H1 (cell line): ENCODE measurements at regions not wholly inside any gene's neighbourhood (a gene's known extent, or its start where the extent isn't known, plus 50 kb on each side); places are given as distances from the start of the nearest gene placed in this dataset.

ENCODE experiments used
- CTCF ChIA-PET: fragments of 300-600 bp; sonication (Branson Sonifier 250); formaldehyde crosslinking; loops from one replicate; lab custom pipeline; 2021; ENCODE audit not compliant: partially characterized antibody; lab: Charles Lee
- POLR2A ChIA-PET: fragments of 300-600 bp; sonication (Branson Sonifier 250); formaldehyde crosslinking; loops from one replicate; lab custom pipeline; 2021; ENCODE audit warnings: inconsistent platforms; ENCODE audit not compliant: partially characterized antibody; lab: Charles Lee
- DNase-seq, 2 experiments: peaks; one replicate each; pipeline versions ENCODE4 v3.0.0 to v3.0.0-alpha.2; 2010 to 2022; ENCODE audit warnings: low spot score in 2 of 2, low read depth in 1 of 2, mixed read lengths in 1 of 2
- FAIRE-seq: peaks from 2 replicates; lab custom pipeline; 2011; peaks lifted over from hg19 to GRCh38; lab: Jason Lieb, UNC
- H2AFZ ChIP-seq: 2 replicates; pipeline ENCODE4 v1.8.1; 2012; ENCODE audit warnings: low read length, inconsistent platforms
- H2AK5ac ChIP-seq: 2 replicates; pipeline ENCODE4 v1.6.1; 2013; ENCODE audit warnings: low read depth, low read length
- H2BK120ac ChIP-seq: replicated peaks from 2 replicates; pipeline ENCODE3; 2013; ENCODE audit warnings: low read depth, low read length, inconsistent platforms
- H2BK12ac ChIP-seq: 2 replicates; pipeline ENCODE4 v1.6.1; 2013; ENCODE audit warnings: low read depth, low read length
- H2BK15ac ChIP-seq: 2 replicates; pipeline ENCODE4 v1.6.1; 2013; ENCODE audit warnings: low read length
- H2BK20ac ChIP-seq: 2 replicates; pipeline ENCODE4 v1.6.1; 2013; ENCODE audit warnings: low read length
- H2BK5ac ChIP-seq: 2 replicates; pipeline ENCODE4 v1.6.1; 2013; ENCODE audit warnings: low read depth, low read length
- H3K14ac ChIP-seq: 2 replicates; pipeline ENCODE4 v1.6.1; 2013; ENCODE audit warnings: inconsistent platforms; ENCODE audit not compliant: insufficient read length
- H3K18ac ChIP-seq: 2 replicates; pipeline ENCODE4 v1.6.1; 2013; ENCODE audit warnings: low read length; ENCODE audit errors: extremely low read depth
- H3K23ac ChIP-seq: 2 replicates; pipeline ENCODE4 v1.6.1; 2013; ENCODE audit warnings: inconsistent platforms; ENCODE audit not compliant: insufficient read length
- H3K23me2 ChIP-seq: 2 replicates; pipeline ENCODE4 v1.6.1; 2013; ENCODE audit warnings: low read depth, low read length
- H3K27ac ChIP-seq: 2 replicates; pipeline ENCODE4 v1.6.1; 2011; ENCODE audit warnings: low read depth, low read length, inconsistent platforms
- H3K27me3 ChIP-seq, 4 experiments: replicated peaks in 1 of 4; 1 replicate in 1 of 4; 2 replicates in 3 of 4; pipeline versions ENCODE4 v1.6.1 to v1.8.1; 2011 to 2013; ENCODE audit warnings: low read length in 3 of 4, mild to moderate bottlenecking in 3 of 4, inconsistent platforms in 2 of 4, mixed read lengths in 2 of 4, moderate library complexity in 1 of 4; ENCODE audit not compliant: control insufficient read depth in 3 of 4, insufficient read depth in 3 of 4; ENCODE audit errors: extremely low read depth in 1 of 4
- H3K36me3 ChIP-seq, 4 experiments: 2 replicates each; pipeline versions ENCODE4 v1.6.1 to v1.8.1; 2011 to 2013; ENCODE audit warnings: mild to moderate bottlenecking in 4 of 4, low read length in 3 of 4, moderate library complexity in 2 of 4, control low read depth in 1 of 4, inconsistent platforms in 1 of 4; ENCODE audit not compliant: insufficient read depth in 4 of 4, control insufficient read depth in 2 of 4
- H3K4ac ChIP-seq: replicated peaks from 2 replicates; pipeline ENCODE3; 2013; ENCODE audit warnings: low read length, low read depth, mixed read lengths, inconsistent platforms; ENCODE audit not compliant: insufficient read length
- H3K4me1 ChIP-seq, 4 experiments: replicated peaks in 1 of 4; 1 replicate in 1 of 4; 2 replicates in 3 of 4; pipeline versions ENCODE4 v1.6.1 to v1.8.1; 2011 to 2013; ENCODE audit warnings: low read length in 3 of 4, inconsistent platforms in 2 of 4, mixed read lengths in 1 of 4; ENCODE audit not compliant: insufficient read depth in 4 of 4, control insufficient read depth in 3 of 4
- H3K4me2 ChIP-seq, 2 experiments: 2 replicates each; pipeline versions ENCODE4 v1.6.1 to v1.8.1; 2011 to 2013; ENCODE audit warnings: low read depth in 2 of 2, low read length in 2 of 2, control low read depth in 1 of 2, inconsistent platforms in 1 of 2, mild to moderate bottlenecking in 1 of 2; ENCODE audit not compliant: insufficient read depth in 1 of 2
- H3K4me3 ChIP-seq, 4 experiments: fragments of 200-600, 300-600 bp in 1 of 4; sonication (generic), shearing (Covaris generic), sonication (Bioruptor Twin) in 1 of 4; 2 replicates each; pipeline versions ENCODE4 v1.5.1 to v1.8.1; 2011 to 2016; ENCODE audit warnings: low read length in 4 of 4, low read depth in 3 of 4, control low read depth in 2 of 4, inconsistent platforms in 2 of 4, mild to moderate bottlenecking in 2 of 4, mixed read lengths in 1 of 4, moderate library complexity in 1 of 4; ENCODE audit not compliant: insufficient read depth in 2 of 4; ENCODE audit errors: extremely low read depth in 1 of 4
- H3K56ac ChIP-seq: replicated peaks from 2 replicates; pipeline ENCODE3; 2013; ENCODE audit warnings: low read depth, mild to moderate bottlenecking, mixed read lengths, low read length, inconsistent platforms; ENCODE audit not compliant: insufficient read length
- H3K79me1 ChIP-seq: 2 replicates; pipeline ENCODE4 v1.6.1; 2013; ENCODE audit warnings: low read depth, low read length, control low read depth
- H3K79me2 ChIP-seq, 2 experiments: 2 replicates each; pipeline versions ENCODE4 v1.6.1 to v1.8.1; 2012 to 2013; ENCODE audit warnings: low read length in 2 of 2, mild to moderate bottlenecking in 2 of 2, inconsistent platforms in 1 of 2; ENCODE audit not compliant: insufficient read depth in 2 of 2, control insufficient read depth in 1 of 2
- H3K9ac ChIP-seq, 4 experiments: replicated peaks in 1 of 4; 1 replicate in 1 of 4; 2 replicates in 3 of 4; pipeline versions ENCODE4 v1.6.1 to v1.8.1; 2011 to 2013; ENCODE audit warnings: low read depth in 3 of 4, low read length in 3 of 4, control low read depth in 2 of 4, mild to moderate bottlenecking in 2 of 4, moderate library complexity in 2 of 4, inconsistent platforms in 1 of 4; ENCODE audit errors: extremely low read depth in 1 of 4
- H3K9me3 ChIP-seq, 2 experiments: 2 replicates each; pipeline versions ENCODE4 v1.6.1 to v1.8.1; 2012 to 2013; ENCODE audit warnings: mild to moderate bottlenecking in 2 of 2, moderate library complexity in 2 of 2, control low read depth in 1 of 2, inconsistent platforms in 1 of 2, low read depth in 1 of 2, low read length in 1 of 2, mixed read lengths in 1 of 2; ENCODE audit not compliant: insufficient read depth in 2 of 2
- H4K20me1 ChIP-seq, 2 experiments: replicated peaks in 1 of 2; 2 replicates each; pipeline versions ENCODE3 to v1.8.1; 2011 to 2013; ENCODE audit warnings: inconsistent platforms in 2 of 2, low read length in 2 of 2, mild to moderate bottlenecking in 1 of 2; ENCODE audit not compliant: insufficient read depth in 2 of 2, control insufficient read depth in 1 of 2
- H4K5ac ChIP-seq: 2 replicates; pipeline ENCODE4 v1.6.1; 2013; ENCODE audit warnings: low read length, low read depth, mixed read lengths, inconsistent platforms; ENCODE audit not compliant: insufficient read length
- H4K8ac ChIP-seq: 2 replicates; pipeline ENCODE4 v1.8.0; 2013; ENCODE audit warnings: mild to moderate bottlenecking, moderate library complexity, low read length, inconsistent platforms; ENCODE audit not compliant: insufficient read depth; ENCODE audit errors: extremely low read depth
- H4K91ac ChIP-seq: replicated peaks from 2 replicates; pipeline ENCODE3; 2013; ENCODE audit warnings: low read length, mixed read lengths, inconsistent platforms; ENCODE audit not compliant: insufficient read length
- BCL11A ChIP-seq, 2 experiments: IDR thresholded peaks; one replicate each; pipeline ENCODE4 v1.6.1; 2011; ENCODE audit warnings: low read depth in 2 of 2, low read length in 2 of 2, mild to moderate bottlenecking in 2 of 2
- BRCA1 ChIP-seq: IDR thresholded peaks from 2 replicates; pipeline ENCODE4 v1.6.1; 2012; ENCODE audit warnings: low read depth, low read length, improper control_type of control experiment
- CREB1 ChIP-seq: IDR thresholded peaks from 2 replicates; pipeline ENCODE4 v1.6.1; 2012; ENCODE audit warnings: inconsistent platforms
- CTBP2 ChIP-seq: IDR thresholded peaks from 2 replicates; pipeline ENCODE4 v1.7.0; 2011; ENCODE audit warnings: borderline replicate concordance, mild to moderate bottlenecking, moderate library complexity, mixed read lengths, low read length; ENCODE audit not compliant: insufficient read depth, insufficient read length
- JUN ChIP-seq: IDR thresholded peaks from 2 replicates; pipeline ENCODE4 v1.6.1; 2011; ENCODE audit warnings: low read depth, mild to moderate bottlenecking, improper control_type of control experiment, low read length
- KDM4A ChIP-seq: IDR thresholded peaks from one replicate; pipeline ENCODE4 v1.7.1; 2012; ENCODE audit warnings: low read depth, mild to moderate bottlenecking, moderate library complexity, low read length, inconsistent platforms; ENCODE audit not compliant: severe bottlenecking
- RXRA ChIP-seq: IDR thresholded peaks from 2 replicates; pipeline ENCODE4 v1.6.1; 2011; ENCODE audit warnings: low read depth, mild to moderate bottlenecking, low read length, moderate library complexity; ENCODE audit not compliant: insufficient read depth
- SIX5 ChIP-seq: IDR thresholded peaks from 2 replicates; pipeline ENCODE4 v1.6.1; 2011; ENCODE audit warnings: mild to moderate bottlenecking, low read depth, low read length
- SP1 ChIP-seq: IDR thresholded peaks from 2 replicates; pipeline ENCODE4 v1.6.1; 2011; ENCODE audit warnings: low read depth, low read length
- TBP ChIP-seq: IDR thresholded peaks from 2 replicates; pipeline ENCODE4 v1.6.1; 2011; ENCODE audit warnings: low read depth, low read length, improper control_type of control experiment
- USF2 ChIP-seq: IDR thresholded peaks from 2 replicates; pipeline ENCODE4 v1.6.1; 2011; ENCODE audit warnings: low read length, improper control_type of control experiment
- YY1 ChIP-seq: IDR thresholded peaks from 2 replicates; pipeline ENCODE4 v1.6.1; 2011; ENCODE audit warnings: low read depth, mild to moderate bottlenecking, low read length
- WGBS, 2 experiments: shearing (Covaris generic) in 1 of 2; methylation state at CpG; one replicate each; pipeline versions ENCODE4 v1.1.6 to v1.1.7; 2013 to 2015; ENCODE audit warnings: low lambda C conversion rate in 2 of 2, mixed read lengths in 2 of 2, inconsistent platforms in 1 of 2, low coverage in 1 of 2, missing lambda C conversion rate in 1 of 2; ENCODE audit not compliant: insufficient replicate concordance in 2 of 2, insufficient coverage in 1 of 2, insufficient read length in 1 of 2; ENCODE audit errors: extremely low coverage in 1 of 2, missing lambda C conversion rate in 1 of 2; 5-methylcytosine and 5-hydroxymethylcytosine counted together

DNA sequence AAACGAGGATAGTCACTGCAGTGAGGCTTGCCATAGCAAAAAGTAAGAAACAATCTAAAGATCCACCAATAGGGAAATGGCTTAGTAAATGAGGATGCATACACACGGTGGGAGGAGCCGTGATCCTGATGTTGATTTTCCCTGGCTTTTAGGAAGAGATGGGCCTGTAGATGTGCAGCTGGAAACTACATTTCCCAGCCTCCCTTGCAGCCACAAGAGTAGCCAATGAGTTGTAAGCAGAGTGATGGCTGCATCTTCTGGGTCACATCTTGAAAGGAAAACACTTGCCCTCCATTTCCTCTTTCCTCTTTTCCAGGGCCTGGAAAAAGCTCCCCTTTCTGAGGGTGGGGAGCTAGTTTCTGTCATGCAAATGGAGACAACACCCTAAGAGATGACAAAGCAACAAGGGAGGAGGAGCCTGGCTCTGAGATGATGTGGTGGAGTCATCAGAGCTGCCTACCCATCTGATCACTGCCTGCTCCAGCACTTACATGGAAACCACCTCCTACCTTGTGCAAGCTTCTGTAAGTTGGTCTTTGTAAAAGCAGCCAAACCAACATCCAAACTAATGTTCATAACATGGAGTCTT lies 139.1 kb downstream of the TLE3 start:
- no peak overlapping the region for H3K4me2 ChIP-seq
- H3K36me3 ChIP-seq, result no peaks in the 10 kb centered on the region
- H3K18ac ChIP-seq, result 0 out of 2 replicates have a peak overlapping the region, but pooled peaks have one; percentile 0
- no peak for DNase-seq
- H2BK120ac ChIP-seq, result no peak overlapping the region
- peak; percentile 85 for FAIRE-seq
- H3K4ac ChIP-seq, result no peak overlapping the region
- no peak overlapping the region for H3K9ac ChIP-seq
- H3K56ac ChIP-seq, result no peak overlapping the region
- WGBS, 2 experiments, result 78% methylated on average over 3 of the region's 3 CpGs; no CpG with 5 or more reads in 1 of the 2 experiments
- H3K27me3 ChIP-seq, result no peaks in the 10 kb centered on the region
- H2BK5ac ChIP-seq, result no peak overlapping the region
- H3K4me1 ChIP-seq, result peaks cover 0 to 7% (median 0%) of the 10 kb centered on the region in 4 experiments; a peak in 3 of 7 replicates
- H3K14ac ChIP-seq, result no peak overlapping the region
- no peak overlapping the region for H3K27ac ChIP-seq
- no peak overlapping the region for H2BK15ac ChIP-seq
- no peaks in the 10 kb centered on the region for H3K9me3 ChIP-seq
- H2AFZ ChIP-seq, result peak overlapping the region; percentile 96
- no peak overlapping the region for H3K4me3 ChIP-seq
- H2AK5ac ChIP-seq, result no peak overlapping the region
- no peak overlapping the region for H4K91ac ChIP-seq
- no peaks in the 10 kb centered on the region for H3K79me2 ChIP-seq
- CTCF ChIA-PET, result interaction anchor here (0.6 to 1.6 kb wide), 5 partner anchors 10 to 308 kb away, joined by 3 to 6 read pairs (median 3); no protein-coding TSS in a partner anchor
- H3K23ac ChIP-seq, result no peak overlapping the region
- H4K8ac ChIP-seq, result no peak overlapping the region
- POLR2A ChIA-PET, result no interaction called here
- no peak overlapping the region for H2BK20ac ChIP-seq
- no peak overlapping the region for H2BK12ac ChIP-seq
- H4K5ac ChIP-seq, result no peak overlapping the region
- no peaks in the 10 kb centered on the region for H4K20me1 ChIP-seq
- H3K79me1 ChIP-seq, result no peaks in the 10 kb centered on the region
- no peaks in the 10 kb centered on the region for H3K23me2 ChIP-seq
- TF ChIP-seq USF2 (no peak), BRCA1 (no peak), RXRA (no peak), SP1 (no peak), YY1 (peak; percentile 80), TBP (no peak), KDM4A (no peak), CREB1 (0 out of 2 replicates have a peak, but pooled peaks have one; percentile 30), JUN (no peak), SIX5 (peak; percentile 72), CTBP2 (no peak), BCL11A (IDR thresholded peaks at IDR 0.05; ENCODE audit: low read depth in 2 of 2, low read length in 2 of 2) (no peak)
